ENCODE measurements at regions not wholly inside any gene's neighbourhood (a gene's known extent, or its start where the extent isn't known, plus 50 kb on each side); places are given as distances from the start of the nearest gene placed in this dataset.
"Not testable (repeated sequence)": the region's sequence is repeated elsewhere in the genome, so short reads cannot be mapped to it uniquely, and the experiment has no call there.

DNA sequence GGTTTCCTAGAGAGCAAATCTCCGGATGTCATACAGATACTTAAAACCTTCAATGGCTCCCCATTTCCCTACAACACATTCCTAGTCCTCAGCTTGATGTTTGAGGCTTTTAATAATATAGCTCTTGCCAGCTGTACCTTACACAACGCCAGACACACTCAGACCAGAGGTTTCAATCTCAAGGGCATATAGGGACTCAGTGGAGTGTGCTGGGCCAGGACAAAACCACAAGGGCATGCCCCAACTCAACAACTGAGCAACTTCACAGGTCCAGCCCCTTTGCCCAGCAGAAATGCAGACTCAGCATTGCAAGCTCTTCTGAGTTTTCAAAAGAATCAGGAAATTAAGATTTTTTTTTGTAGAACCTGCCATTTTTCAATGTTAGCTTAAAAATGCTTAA is 235.5 kb downstream of the NPIPA8 start:
- not testable (repeated sequence) for TF ChIP-seq POLR2AphosphoS5, POLR2A, EP300 (IDR thresholded peaks at IDR 0.05)
- TF ChIP-seq, protein P1, sequence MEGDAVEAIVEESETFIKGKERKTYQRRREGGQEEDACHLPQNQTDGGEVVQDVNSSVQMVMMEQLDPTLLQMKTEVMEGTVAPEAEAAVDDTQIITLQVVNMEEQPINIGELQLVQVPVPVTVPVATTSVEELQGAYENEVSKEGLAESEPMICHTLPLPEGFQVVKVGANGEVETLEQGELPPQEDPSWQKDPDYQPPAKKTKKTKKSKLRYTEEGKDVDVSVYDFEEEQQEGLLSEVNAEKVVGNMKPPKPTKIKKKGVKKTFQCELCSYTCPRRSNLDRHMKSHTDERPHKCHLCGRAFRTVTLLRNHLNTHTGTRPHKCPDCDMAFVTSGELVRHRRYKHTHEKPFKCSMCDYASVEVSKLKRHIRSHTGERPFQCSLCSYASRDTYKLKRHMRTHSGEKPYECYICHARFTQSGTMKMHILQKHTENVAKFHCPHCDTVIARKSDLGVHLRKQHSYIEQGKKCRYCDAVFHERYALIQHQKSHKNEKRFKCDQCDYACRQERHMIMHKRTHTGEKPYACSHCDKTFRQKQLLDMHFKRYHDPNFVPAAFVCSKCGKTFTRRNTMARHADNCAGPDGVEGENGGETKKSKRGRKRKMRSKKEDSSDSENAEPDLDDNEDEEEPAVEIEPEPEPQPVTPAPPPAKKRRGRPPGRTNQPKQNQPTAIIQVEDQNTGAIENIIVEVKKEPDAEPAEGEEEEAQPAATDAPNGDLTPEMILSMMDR (IDR thresholded peaks at IDR 0.05): not testable (repeated sequence)

Data from gastroesophageal sphincter (tissue), 3 donors.